ENCODE measurements at regions not wholly inside any gene's neighbourhood (a gene's known extent, or its start where the extent isn't known, plus 50 kb on each side); places are given as distances from the start of the nearest gene placed in this dataset.

DNA sequence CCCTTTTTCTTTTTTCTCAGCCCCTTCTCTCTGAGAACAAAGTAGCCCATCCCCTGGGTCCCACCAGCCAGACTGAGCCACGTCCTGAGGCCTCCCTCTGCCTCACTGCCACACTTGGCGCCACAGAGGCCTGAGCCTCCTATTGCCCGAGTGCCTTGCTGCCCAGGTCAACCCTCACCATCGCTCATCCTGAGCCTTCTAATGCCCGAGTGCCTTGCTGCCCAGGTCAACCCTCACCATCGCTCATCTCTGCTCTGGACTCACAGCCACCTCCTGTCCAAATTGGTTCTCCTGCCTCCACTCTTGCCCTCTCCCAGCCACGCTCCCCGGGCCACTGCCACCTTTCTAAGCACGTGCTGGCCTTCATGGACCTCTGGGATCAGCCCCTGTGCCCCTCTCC, 53.2 kb upstream of the SMNDC1 start:
- H3K27ac ChIP-seq: peak overlapping the region; percentile 48 to 71 (median 66)
- no peaks in the 10 kb centered on the region for H3K27me3 ChIP-seq
- in situ Hi-C loops (cut with MboI; ENCODE audit: low pct_ligation_motif_present in 1 of 4, low pct_unique_long_range_greater_than_20kb in 1 of 4, low sequenced_read_pairs in 3 of 4) (loop anchor here in 2 of 4 donors (10.0 kb wide), 2 partner anchors 147 to 187 kb away; no protein-coding TSS in a partner anchor), intact Hi-C loops (cut with DNase I; ENCODE audit: low total_unique reads) (no loop called here)
- WGBS, 2 donors (ENCODE audit: low coverage in 1 of 2): 92% methylated on average over 9 of the region's 9 CpGs; no CpG with 5 or more reads in 1 of the 2 donors
- TF ChIP-seq POLR2A (IDR thresholded peaks at IDR 0.05) (no peak), EP300 (IDR thresholded peaks at IDR 0.05; ENCODE audit: low read depth) (no peak), POLR2AphosphoS5 (IDR thresholded peaks at IDR 0.05) (no peak)
- TF ChIP-seq, protein P1, sequence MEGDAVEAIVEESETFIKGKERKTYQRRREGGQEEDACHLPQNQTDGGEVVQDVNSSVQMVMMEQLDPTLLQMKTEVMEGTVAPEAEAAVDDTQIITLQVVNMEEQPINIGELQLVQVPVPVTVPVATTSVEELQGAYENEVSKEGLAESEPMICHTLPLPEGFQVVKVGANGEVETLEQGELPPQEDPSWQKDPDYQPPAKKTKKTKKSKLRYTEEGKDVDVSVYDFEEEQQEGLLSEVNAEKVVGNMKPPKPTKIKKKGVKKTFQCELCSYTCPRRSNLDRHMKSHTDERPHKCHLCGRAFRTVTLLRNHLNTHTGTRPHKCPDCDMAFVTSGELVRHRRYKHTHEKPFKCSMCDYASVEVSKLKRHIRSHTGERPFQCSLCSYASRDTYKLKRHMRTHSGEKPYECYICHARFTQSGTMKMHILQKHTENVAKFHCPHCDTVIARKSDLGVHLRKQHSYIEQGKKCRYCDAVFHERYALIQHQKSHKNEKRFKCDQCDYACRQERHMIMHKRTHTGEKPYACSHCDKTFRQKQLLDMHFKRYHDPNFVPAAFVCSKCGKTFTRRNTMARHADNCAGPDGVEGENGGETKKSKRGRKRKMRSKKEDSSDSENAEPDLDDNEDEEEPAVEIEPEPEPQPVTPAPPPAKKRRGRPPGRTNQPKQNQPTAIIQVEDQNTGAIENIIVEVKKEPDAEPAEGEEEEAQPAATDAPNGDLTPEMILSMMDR (IDR thresholded peaks at IDR 0.05): no peak
- no peak overlapping the region for H3K4me3 ChIP-seq
- peaks cover 3 to 17% (median 12%) of the 10 kb centered on the region in 4 donors for H3K4me1 ChIP-seq
- DNase-seq: no peak
- no peaks in the 10 kb centered on the region for H3K36me3 ChIP-seq
- H3K9me3 ChIP-seq: no peaks in the 10 kb centered on the region

DNA sequence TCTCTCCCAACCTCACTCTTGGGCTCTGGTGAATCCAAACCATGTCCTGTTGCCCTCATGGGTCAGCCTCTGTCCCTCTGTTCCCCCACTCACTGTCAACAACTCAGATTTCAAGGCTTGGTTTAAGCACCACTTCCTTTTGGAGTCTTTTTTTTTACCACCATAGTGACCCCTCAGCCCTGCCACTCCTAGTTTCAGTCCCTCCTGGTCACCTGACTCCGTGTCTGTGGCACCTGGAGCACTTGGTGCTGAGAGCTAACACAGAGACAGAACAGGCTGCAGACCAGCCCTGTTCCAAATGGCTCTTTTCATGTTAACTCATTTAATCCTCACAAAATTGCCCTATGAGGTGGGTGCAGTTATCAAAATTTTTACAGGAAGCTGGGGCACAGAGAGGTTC, 53.6 kb upstream of the SMNDC1 start:
- peak; percentile 38 for DNase-seq
- in situ Hi-C loops (cut with MboI; ENCODE audit: low pct_ligation_motif_present in 1 of 4, low pct_unique_long_range_greater_than_20kb in 1 of 4, low sequenced_read_pairs in 3 of 4): loop anchor here in 2 of 4 donors (10.0 kb wide), 2 partner anchors 147 to 187 kb away; no protein-coding TSS in a partner anchor
- Histone ChIP-seq H3K36me3 (no peaks in the 10 kb centered on the region), H3K27me3 (no peaks in the 10 kb centered on the region), H3K27ac (peak overlapping the region; percentile 48 to 71 (median 66)), H3K9me3 (no peaks in the 10 kb centered on the region), H3K4me3 (no peak overlapping the region), H3K4me1 (peaks cover 3 to 17% (median 11%) of the 10 kb centered on the region in 4 donors)
- intact Hi-C loops (cut with DNase I; ENCODE audit: low total_unique reads): no loop called here
- 79% methylated on average over 1 of the region's 1 CpG; no CpG with 5 or more reads in 1 of the 2 donors for WGBS, 2 donors (ENCODE audit: low coverage in 1 of 2)
- TF ChIP-seq POLR2A (IDR thresholded peaks at IDR 0.05) (no peak), EP300 (IDR thresholded peaks at IDR 0.05; ENCODE audit: low read depth) (no peak), POLR2AphosphoS5 (IDR thresholded peaks at IDR 0.05) (no peak)
- TF ChIP-seq, protein P1 (IDR thresholded peaks at IDR 0.05): no peak

DNA sequence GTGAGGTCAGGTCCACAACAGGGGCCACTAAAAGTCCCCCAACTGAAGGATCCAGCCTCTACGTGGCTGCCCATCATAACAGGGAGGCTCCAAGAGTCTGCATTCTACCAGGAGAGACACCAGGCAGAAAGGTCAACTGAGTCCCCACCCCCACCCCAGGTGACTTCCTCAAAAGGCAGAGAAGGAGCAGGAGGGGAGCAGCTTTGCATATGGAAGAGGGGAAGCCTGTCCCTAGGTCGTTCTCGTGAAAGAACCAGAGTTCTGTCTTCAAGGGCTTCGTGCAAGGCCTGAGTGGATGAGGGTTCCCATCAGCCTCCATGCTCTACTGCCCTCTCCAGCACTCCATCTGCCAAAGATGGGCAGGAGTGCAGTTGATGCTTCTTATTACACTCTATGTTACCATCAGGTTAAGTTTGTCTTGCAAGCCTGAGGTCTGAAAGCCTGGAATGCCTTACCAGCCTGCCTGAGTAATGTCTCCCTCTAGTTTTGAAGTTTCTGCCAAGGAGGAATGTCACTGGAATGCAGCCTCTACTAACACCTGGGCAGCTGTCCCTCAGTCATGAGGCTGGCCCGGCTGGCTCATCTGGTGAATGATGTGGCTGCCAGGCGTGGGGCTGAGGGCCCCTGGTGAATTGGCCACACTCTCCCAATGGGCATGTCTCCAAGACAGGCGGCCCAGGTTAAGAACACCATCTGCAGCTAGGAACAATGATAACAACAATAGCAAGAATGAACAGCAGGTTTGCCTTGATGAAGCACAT, 54.3 kb upstream of the SMNDC1 start:
- no peak for DNase-seq
- H3K4me3 ChIP-seq: no peak overlapping the region
- TF ChIP-seq POLR2A (IDR thresholded peaks at IDR 0.05) (no peak), POLR2AphosphoS5 (IDR thresholded peaks at IDR 0.05) (no peak), EP300 (IDR thresholded peaks at IDR 0.05; ENCODE audit: low read depth) (no peak)
- TF ChIP-seq, protein P1 (IDR thresholded peaks at IDR 0.05): no peak
- H3K4me1 ChIP-seq: peaks cover 3 to 13% (median 7%) of the 10 kb centered on the region in 4 donors
- 74 to 80% methylated on average over 4 to 6 of the region's 7 CpGs for WGBS, 2 donors (ENCODE audit: low coverage in 1 of 2)
- H3K36me3 ChIP-seq: no peaks in the 10 kb centered on the region
- in situ Hi-C loops (cut with MboI; ENCODE audit: low pct_ligation_motif_present in 1 of 4, low pct_unique_long_range_greater_than_20kb in 1 of 4, low sequenced_read_pairs in 3 of 4) (loop anchor here in 2 of 4 donors (10.0 kb wide), 2 partner anchors 146 to 186 kb away; no protein-coding TSS in a partner anchor), intact Hi-C loops (cut with DNase I; ENCODE audit: low total_unique reads) (no loop called here)
- no peaks in the 10 kb centered on the region for H3K9me3 ChIP-seq
- H3K27ac ChIP-seq: peak overlapping the region in 1 of 4 donors; percentile 20
- H3K27me3 ChIP-seq: no peaks in the 10 kb centered on the region

DNA sequence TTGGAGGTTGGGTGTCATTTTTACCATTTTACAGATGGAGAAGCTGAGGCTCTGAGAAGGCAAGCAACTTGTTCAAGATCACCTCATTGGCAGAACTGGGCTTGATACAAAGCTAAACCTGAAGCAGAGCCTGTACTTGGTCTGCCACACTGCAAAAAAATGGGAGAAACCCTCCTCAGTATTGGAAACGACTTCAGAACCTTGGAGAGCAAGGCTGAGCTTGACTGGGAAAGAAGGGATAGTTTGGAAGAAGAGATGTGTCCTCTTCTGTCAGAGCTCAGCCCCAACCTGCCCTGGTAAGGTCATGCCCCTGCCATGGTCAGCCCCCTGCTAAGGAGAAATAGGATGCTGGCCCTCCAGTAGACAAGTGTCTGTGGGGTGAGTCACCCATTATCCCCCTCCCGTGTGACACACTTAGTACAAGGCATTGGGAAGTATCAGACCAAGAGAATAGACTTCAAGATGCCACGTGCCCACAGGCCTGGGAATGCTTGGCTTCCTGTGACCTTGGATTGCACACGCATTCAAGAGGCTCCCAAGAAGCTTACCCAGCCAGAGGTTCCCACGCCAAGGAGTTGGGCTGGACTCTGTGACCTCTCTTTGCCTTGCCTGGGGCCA, 56.2 kb upstream of the SMNDC1 start:
- in situ Hi-C loops (cut with MboI; ENCODE audit: low pct_ligation_motif_present in 1 of 4, low pct_unique_long_range_greater_than_20kb in 1 of 4, low sequenced_read_pairs in 3 of 4) (no loop called here), intact Hi-C loops (cut with DNase I; ENCODE audit: low total_unique reads) (no loop called here)
- no peak for DNase-seq
- Histone ChIP-seq H3K36me3 (no peaks in the 10 kb centered on the region), H3K27me3 (no peaks in the 10 kb centered on the region), H3K27ac (no peak overlapping the region), H3K4me3 (no peak overlapping the region), H3K9me3 (no peaks in the 10 kb centered on the region), H3K4me1 (peaks cover 0 to 11% (median 3%) of the 10 kb centered on the region in 4 donors)
- 86 to 100% methylated on average over 3 to 5 of the region's 5 CpGs for WGBS, 2 donors (ENCODE audit: low coverage in 1 of 2)
- TF ChIP-seq EP300 (IDR thresholded peaks at IDR 0.05; ENCODE audit: low read depth) (no peak), POLR2A (IDR thresholded peaks at IDR 0.05) (no peak), POLR2AphosphoS5 (IDR thresholded peaks at IDR 0.05) (no peak)
- TF ChIP-seq, protein P1 (IDR thresholded peaks at IDR 0.05): no peak
